ENCODE measurements at regions not wholly inside any gene's neighbourhood (a gene's known extent, or its start where the extent isn't known, plus 50 kb on each side); places are given as distances from the start of the nearest gene placed in this dataset.

DNA sequence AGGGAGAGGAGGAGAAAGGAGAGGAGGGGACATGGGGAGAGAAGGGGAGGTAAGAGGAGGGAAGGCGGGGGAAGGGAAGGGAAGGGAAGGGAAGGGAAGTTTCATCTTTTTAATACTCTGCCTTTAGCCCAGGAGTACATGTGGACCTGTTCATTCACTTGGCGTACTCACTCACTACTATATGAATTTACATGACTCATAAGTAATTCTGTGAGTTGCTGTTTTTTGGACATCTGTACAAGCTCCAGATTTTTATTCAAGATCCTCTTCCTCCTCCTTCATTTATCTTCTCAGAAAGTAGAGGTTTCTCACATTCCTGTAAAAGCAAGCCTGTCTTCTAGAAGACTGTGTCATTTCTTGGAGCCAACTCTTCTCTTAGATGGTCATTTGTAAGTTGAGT lies 84.6 kb downstream of the RDH14 start:
- Histone ChIP-seq H3F3A (ENCODE audit: insufficient read depth) (no peaks in the 10 kb centered on the region), H3K4me2 (ENCODE audit: low read depth, low read length, poor library complexity, severe bottlenecking) (no peak overlapping the region), H3K36me3 (ENCODE audit: low read length) (no peaks in the 10 kb centered on the region), H3K79me2 (ENCODE audit: insufficient read depth, low read length) (no peaks in the 10 kb centered on the region), H3K9me2 (replicated peaks; ENCODE audit: insufficient read depth, low read length) (no peaks in the 10 kb centered on the region), H3K27ac (ENCODE audit: low read depth, low read length) (no peak overlapping the region), H2AFZ (ENCODE audit: low read depth, low read length, severe bottlenecking) (no peak overlapping the region), H3K9me3 (ENCODE audit: insufficient read depth, low read length) (no peaks in the 10 kb centered on the region), H3K27me3 (ENCODE audit: low read length) (no peaks in the 10 kb centered on the region), H3K9ac (ENCODE audit: low read length) (no peak overlapping the region), H4K20me1 (ENCODE audit: low read depth, low read length) (no peaks in the 10 kb centered on the region), H3K4me3 (ENCODE audit: insufficient read depth, low read length, poor library complexity, severe bottlenecking) (no peak overlapping the region)
- TF ChIP-seq, protein P1, sequence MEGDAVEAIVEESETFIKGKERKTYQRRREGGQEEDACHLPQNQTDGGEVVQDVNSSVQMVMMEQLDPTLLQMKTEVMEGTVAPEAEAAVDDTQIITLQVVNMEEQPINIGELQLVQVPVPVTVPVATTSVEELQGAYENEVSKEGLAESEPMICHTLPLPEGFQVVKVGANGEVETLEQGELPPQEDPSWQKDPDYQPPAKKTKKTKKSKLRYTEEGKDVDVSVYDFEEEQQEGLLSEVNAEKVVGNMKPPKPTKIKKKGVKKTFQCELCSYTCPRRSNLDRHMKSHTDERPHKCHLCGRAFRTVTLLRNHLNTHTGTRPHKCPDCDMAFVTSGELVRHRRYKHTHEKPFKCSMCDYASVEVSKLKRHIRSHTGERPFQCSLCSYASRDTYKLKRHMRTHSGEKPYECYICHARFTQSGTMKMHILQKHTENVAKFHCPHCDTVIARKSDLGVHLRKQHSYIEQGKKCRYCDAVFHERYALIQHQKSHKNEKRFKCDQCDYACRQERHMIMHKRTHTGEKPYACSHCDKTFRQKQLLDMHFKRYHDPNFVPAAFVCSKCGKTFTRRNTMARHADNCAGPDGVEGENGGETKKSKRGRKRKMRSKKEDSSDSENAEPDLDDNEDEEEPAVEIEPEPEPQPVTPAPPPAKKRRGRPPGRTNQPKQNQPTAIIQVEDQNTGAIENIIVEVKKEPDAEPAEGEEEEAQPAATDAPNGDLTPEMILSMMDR (IDR thresholded peaks at IDR 0.05; ENCODE audit: insufficient read depth, low read length, poor library complexity, severe bottlenecking) = no peak
- TF ChIP-seq EZH2phosphoT487 (conservative IDR thresholded peaks at IDR 0.05; ENCODE audit: low read length) = no peak

DNA sequence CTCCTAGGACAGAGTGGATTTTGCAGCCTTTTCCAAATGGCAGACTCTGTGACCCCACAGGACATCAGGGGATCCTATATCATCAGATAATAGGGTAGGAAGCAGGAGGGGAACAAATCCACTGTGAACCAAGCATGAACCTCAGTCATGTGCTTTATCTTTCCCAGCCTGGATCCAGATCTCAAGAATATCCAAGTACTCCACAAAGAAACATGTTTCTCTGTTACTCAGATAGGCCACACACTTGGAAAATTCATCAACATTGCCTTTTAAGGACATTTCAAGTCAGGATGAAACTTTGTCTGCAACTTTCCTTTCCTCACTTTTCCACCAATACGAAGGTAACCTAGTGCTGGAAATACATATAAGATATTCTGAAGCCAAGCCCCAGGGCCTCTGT lies 85.8 kb downstream of the RDH14 start:
- Histone ChIP-seq H4K20me1 (ENCODE audit: low read depth, low read length) (no peaks in the 10 kb centered on the region), H3K9ac (ENCODE audit: low read length) (no peak overlapping the region), H3K27ac (ENCODE audit: low read depth, low read length) (no peak overlapping the region), H2AFZ (ENCODE audit: low read depth, low read length, severe bottlenecking) (no peak overlapping the region), H3K36me3 (ENCODE audit: low read length) (no peaks in the 10 kb centered on the region), H3K79me2 (ENCODE audit: insufficient read depth, low read length) (no peaks in the 10 kb centered on the region), H3K4me2 (ENCODE audit: low read depth, low read length, poor library complexity, severe bottlenecking) (no peak overlapping the region), H3K4me3 (ENCODE audit: insufficient read depth, low read length, poor library complexity, severe bottlenecking) (no peak overlapping the region), H3K27me3 (ENCODE audit: low read length) (no peaks in the 10 kb centered on the region), H3F3A (ENCODE audit: insufficient read depth) (no peaks in the 10 kb centered on the region), H3K9me2 (replicated peaks; ENCODE audit: insufficient read depth, low read length) (no peaks in the 10 kb centered on the region), H3K9me3 (ENCODE audit: insufficient read depth, low read length) (no peaks in the 10 kb centered on the region)
- TF ChIP-seq, protein P1 (IDR thresholded peaks at IDR 0.05; ENCODE audit: insufficient read depth, low read length, poor library complexity, severe bottlenecking) = no peak
- TF ChIP-seq EZH2phosphoT487 (conservative IDR thresholded peaks at IDR 0.05; ENCODE audit: low read length) = no peak

DNA sequence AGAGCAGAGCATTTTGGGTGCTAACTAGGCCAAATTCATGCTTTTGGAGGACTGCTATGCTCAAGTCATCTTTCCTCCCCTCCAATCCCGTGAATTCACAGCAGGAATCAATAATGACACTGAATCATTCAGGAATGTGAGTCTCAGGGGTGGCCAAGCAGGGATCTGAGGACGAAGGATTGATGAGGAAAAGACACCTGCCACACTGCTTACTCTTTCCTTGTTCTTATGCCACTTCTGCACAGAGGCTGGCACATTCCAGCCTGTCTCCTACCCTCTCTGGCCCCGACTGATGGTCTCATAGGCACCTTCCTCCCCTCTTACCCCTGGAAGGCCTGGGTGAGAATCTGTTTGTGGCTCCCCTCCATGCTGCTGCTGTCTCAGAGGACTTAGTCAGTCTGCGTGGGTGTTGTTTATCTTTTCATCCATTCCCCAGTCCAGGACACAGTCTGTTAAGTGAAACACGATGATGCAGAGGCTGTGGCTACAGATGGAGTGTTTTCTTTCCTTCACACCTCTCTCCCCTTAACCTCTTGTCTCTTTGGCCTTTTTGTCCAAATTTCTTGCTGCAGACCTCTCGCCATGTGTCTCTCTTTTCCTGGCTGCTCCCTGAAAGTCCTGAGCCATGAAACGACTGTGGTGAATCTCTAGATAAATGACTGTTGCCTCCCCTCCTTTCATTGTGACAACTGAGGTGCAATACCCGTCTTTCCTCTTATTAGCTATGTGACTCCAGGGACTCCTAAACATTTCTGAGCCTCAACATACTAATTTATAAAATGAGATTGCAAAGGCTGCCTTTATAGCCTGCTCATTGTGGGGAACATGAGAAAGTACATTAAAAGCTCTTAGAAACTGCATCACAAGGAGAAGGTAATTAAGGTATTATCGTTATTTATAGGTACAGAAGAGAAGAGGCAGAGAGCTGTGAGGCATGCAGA lies 86.9 kb downstream of the RDH14 start:
- no peak overlapping the region for H2AFZ ChIP-seq (ENCODE audit: low read depth, low read length, severe bottlenecking)
- H3K4me2 ChIP-seq (ENCODE audit: low read depth, low read length, poor library complexity, severe bottlenecking) = no peak overlapping the region
- no peaks in the 10 kb centered on the region for H3K9me3 ChIP-seq (ENCODE audit: insufficient read depth, low read length)
- H3K9me2 ChIP-seq (replicated peaks; ENCODE audit: insufficient read depth, low read length) = no peaks in the 10 kb centered on the region
- no peak for TF ChIP-seq EZH2phosphoT487 (conservative IDR thresholded peaks at IDR 0.05; ENCODE audit: low read length)
- TF ChIP-seq, protein P1 (IDR thresholded peaks at IDR 0.05; ENCODE audit: insufficient read depth, low read length, poor library complexity, severe bottlenecking) = no peak
- H4K20me1 ChIP-seq (ENCODE audit: low read depth, low read length) = no peaks in the 10 kb centered on the region
- no peaks in the 10 kb centered on the region for H3F3A ChIP-seq (ENCODE audit: insufficient read depth)
- H3K36me3 ChIP-seq (ENCODE audit: low read length) = no peaks in the 10 kb centered on the region
- H3K79me2 ChIP-seq (ENCODE audit: insufficient read depth, low read length) = no peaks in the 10 kb centered on the region
- no peak overlapping the region for H3K9ac ChIP-seq (ENCODE audit: low read length)
- no peak overlapping the region for H3K4me3 ChIP-seq (ENCODE audit: insufficient read depth, low read length, poor library complexity, severe bottlenecking)
- H3K27me3 ChIP-seq (ENCODE audit: low read length) = no peaks in the 10 kb centered on the region
- H3K27ac ChIP-seq (ENCODE audit: low read depth, low read length) = no peak overlapping the region
